Hepatocyte (in vitro differentiated cells): ENCODE measurements at regions not wholly inside any gene's neighbourhood (a gene's known extent, or its start where the extent isn't known, plus 50 kb on each side); places are given as distances from the start of the nearest gene placed in this dataset.

Experiments used
- EZH2 ChIP-seq: fragments of 200-600 bp; sonication (generic); IDR thresholded peaks from 2 replicates; pipeline ENCODE4 v1.6.1; 2016; ENCODE audit warnings: antibody characterized with exemption, mild to moderate bottlenecking, borderline replicate concordance
- TF ChIP-seq, protein P1 (sequence below): fragments of 200-600 bp; sonication (generic); IDR thresholded peaks from 2 replicates; pipeline ENCODE4 v1.5.1; 2016; ENCODE audit warnings: antibody characterized with exemption, mild to moderate bottlenecking; ENCODE audit not compliant: poor library complexity

DNA sequence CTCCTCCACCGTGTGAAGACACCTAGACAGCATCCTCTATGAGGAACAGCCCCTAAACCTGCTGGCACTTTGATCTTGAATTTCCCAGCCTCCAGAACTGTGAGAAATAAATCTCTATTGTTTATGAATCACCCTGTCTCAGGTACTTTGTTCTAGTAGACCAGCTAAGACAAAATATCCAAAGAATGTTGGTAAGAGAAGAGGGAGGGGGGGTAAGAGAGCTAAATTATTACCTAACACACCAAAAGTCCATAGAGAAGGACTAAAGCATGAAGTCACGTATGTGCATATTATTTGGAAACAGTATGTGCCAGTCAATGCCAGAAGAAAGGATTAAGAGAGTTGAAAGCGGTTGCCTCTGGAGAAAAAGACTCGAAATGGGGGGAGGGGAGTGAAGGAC is 211.0 kb downstream of the SP3 start:
- TF ChIP-seq, protein P1, sequence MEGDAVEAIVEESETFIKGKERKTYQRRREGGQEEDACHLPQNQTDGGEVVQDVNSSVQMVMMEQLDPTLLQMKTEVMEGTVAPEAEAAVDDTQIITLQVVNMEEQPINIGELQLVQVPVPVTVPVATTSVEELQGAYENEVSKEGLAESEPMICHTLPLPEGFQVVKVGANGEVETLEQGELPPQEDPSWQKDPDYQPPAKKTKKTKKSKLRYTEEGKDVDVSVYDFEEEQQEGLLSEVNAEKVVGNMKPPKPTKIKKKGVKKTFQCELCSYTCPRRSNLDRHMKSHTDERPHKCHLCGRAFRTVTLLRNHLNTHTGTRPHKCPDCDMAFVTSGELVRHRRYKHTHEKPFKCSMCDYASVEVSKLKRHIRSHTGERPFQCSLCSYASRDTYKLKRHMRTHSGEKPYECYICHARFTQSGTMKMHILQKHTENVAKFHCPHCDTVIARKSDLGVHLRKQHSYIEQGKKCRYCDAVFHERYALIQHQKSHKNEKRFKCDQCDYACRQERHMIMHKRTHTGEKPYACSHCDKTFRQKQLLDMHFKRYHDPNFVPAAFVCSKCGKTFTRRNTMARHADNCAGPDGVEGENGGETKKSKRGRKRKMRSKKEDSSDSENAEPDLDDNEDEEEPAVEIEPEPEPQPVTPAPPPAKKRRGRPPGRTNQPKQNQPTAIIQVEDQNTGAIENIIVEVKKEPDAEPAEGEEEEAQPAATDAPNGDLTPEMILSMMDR, result no peak
- no peak for TF ChIP-seq EZH2
